T follicular helper cell (primary cell): ENCODE measurements at regions not wholly inside any gene's neighbourhood (a gene's known extent, or its start where the extent isn't known, plus 50 kb on each side); places are given as distances from the start of the nearest gene placed in this dataset.

Experiments used
- DNase-seq: peaks from one replicate; pipeline ENCODE4 v3.0.0-alpha.2; 2020; ENCODE audit warnings: low read depth

DNA sequence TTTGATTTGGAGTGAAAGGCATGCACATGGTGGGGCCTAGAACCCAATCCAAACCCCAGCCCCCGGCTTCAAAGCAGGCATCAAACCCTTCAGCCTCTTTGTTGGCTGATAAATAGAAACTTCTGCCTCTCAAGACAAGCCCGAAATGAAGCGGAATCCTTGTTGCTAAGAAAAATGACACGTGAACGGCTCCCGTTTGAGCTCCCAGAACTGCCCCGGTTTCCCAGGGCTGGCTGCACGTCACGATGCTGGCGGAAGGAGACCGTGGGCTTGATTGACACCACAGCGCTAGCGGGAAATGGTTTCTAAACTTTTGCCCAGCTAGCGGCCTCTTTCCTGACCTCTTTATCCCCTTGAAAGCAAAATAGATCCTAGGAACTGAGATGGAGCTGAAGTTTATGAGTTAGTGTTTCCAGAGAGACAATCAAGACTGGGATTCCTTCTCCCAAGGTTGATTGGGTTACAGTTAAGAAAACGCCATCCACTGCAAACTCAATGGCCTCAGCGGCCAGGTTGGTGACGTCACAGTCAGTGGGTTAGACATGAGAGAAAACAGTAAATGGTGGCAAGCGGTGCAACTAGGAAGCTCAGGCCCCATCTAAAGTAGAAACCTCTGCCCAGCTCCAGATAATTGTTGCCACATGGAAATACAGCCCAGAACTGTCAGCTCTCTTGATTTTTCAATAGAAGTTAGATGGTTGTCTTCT is 117.0 kb downstream of the ANKRD60 start:
- DNase-seq: no peak

DNA sequence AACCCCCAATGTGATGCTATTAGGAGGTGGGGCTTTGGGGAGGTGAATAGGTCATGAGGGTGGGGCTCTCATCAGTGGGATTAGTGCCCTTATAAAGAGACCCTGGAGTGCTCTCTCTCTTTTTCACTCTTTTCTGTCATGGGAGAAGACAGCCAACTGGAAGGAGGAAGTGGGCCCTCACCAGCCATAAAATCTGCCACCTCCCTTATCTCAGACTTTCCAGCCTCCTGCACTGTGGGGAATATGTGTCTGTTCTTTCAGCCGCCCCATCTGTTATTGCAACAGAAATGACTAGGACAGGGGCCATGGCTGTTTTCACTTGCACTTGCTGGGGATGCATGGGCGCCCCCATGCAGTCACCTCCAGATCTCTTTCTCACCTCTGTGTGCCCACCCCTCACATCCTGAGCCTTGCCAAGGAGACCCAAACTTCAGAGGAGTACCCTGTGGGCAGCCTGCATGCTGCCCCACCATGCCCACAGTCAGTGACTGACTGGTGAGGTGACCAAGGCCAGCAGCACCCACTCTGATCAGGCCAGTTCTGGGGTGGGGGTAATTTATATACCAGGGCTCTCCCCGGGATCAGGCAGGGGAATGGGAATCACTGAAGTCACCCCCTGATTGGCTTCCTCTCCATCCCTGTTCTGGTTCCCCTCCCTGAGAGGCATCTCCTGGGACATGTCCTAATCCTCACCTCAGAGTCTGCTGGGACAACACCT is 118.4 kb downstream of the ANKRD60 start:
- no peak for DNase-seq

DNA sequence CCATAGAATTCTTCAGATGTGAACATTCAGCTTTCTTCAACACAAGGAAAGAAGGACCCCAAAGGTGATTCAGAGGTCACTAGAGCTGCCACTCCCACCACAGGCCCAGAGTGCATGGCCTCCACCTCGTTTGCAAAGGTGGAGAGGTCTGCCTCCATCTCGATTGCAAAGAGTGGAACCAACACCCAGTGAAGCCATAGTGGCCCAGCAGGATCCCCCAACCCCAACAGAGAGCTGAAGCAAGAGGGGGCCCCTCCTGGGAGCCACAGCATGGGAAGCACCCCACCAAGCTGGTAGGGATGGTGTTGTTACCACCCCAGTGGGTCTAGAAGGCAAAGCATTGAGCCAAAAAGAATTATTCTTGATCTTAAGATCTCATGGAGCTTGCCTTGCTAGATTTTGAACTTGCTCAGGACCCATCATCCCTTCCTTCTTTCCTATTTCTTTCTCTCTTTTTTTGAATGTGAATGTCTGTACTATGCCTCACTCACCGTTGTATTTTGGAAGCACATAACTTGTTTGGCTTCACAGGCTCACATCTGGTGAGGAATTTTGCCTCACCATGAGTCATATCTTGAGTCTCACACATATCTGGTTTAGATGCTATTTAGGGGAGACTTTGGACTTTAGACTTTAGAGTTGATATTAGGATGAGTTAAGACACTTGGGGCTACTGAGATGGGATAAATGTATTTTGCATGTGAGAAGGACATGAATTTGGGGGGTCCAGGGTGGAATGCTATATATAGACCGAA is 119.2 kb downstream of the ANKRD60 start:
- DNase-seq: no peak

DNA sequence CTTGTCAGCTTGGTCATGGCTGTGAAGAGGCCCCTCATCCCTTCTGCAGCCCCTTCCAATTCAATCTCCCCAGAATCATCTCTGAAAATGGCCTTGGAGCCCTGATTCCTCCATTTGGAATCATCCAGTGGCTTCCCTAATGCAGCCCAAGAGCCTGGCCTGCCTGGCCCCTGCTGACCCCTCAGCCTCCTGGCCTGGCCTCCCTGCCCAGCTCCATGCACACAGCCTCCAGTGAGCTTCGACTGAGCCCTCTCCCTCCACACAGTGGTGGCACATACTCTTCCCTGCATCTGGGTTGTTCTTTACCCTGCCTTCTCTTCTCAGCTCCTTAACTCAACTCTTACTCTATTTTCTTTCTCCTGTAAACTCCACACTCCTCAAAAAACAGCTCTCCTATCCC is 120.9 kb downstream of the ANKRD60 start:
- no peak for DNase-seq

DNA sequence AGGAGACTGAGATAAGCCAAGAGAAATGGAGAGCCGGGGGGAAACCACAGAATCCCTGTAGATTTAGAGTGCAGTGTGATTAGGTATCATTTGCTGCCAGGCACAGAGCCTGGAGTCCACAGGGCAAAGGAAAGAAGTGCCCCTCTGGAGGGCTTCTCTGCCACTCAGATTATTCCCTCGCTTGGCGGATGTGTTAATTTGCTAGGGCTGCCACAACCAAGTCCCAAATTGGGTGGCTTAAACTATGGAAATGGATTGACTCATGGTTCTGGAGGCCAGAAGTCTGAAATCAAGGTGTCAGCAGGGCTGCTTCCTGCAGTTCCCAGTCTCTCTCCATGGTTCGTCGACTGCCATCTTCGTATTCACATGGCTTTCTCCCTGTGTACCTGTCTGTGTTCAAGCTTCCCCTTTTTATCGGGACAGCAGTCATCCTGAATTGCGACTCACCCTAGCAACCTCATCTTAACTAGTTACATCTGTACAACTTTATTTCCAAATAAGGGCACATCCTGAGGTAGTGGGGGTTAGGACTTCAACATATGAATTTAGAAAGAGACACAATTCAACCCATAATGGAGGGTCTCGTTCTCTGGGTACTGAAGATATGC is 122.2 kb downstream of the ANKRD60 start:
- no peak for DNase-seq

DNA sequence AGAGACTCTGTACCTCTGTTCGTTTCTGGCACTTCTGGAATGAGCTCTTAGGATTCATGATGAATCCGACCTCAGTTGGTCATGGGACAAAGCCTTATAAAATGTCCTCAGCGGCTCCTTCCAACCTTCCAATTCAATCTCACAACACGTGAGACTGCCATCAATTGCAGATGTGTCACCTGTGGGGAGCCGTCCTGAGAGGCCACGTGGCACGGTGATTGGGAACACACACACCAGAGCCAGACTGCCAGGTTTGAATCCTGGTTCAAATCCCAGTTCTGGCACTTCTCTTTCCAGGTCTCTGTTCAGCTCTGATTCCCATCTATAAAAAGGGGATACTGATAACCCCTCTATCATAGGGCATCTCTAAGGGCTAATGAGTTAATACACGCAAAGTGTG is 124.5 kb downstream of the ANKRD60 start:
- no peak for DNase-seq

DNA sequence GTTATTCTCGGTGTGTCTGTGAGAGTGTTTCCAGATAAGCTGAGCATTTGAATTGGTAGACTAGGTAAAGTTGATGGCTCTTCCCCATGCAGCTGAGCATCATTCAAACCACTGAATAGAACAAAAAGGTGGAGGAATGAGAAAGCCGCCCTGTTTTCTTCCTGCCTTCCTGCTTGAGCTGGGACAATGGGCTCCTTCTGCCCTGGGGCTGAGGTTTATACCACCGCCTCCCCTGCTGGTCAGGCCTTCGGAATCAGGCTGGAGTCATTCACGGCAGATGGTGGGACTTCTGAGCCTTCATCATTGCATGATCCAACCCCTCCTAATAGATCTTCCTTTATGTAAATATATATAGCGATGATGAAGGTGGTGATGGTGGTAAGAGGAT is 124.9 kb downstream of the ANKRD60 start:
- DNase-seq: no peak

DNA sequence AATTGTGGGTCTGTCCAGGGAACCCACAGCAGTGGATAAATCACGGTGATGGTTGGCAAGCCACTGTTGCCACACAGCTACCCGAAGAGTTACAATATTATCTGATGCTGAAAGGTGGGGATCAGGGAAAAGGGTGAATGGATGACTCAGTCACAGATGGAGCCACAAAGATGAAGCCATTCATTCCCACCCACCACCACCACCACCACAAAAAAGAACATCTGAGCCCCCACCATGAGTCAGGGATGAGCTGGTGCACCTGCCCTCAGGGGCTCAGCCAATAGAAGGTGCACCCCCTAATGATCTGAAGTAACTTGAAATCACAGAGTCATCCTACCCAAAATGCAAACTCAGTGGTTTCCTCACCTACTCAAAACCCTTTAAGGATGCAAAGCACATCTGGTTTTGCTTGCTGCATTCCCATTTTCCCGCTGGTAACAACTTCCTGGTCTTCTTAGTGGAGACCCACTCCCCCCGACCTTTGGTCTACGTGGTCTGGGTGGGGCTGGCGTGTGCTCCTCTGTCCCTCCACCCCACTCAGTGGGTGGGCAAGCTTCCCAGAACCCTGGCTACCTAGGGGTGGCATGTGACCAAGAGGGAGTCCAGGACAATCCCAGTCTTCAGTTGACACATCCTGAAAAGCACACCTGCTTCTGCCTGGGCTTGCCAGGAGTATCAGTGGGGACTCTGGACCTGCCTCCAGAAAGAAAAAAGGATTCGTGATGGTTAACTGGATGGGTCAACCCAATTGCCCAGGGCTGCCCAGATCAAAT is 125.5 kb downstream of the ANKRD60 start:
- DNase-seq: no peak

DNA sequence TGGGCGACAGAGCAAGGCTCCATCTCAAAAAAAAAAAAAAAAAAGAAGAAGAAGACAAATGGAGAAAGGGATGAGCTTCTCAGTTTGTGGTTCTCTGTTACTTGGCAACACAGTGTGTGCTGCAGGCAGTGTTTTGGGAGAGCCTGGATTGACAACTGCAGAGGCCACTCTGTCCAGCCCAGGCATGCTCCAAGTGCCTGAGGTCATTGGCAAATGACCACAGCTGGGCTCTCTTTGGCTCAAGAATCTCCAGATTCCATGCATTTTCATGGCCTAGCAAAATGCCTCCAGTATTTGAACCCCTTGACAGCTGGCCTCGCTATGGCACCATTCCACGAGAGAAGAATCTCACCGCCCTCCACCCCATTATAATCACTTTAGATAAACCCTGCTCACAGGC is 126.2 kb downstream of the ANKRD60 start:
- DNase-seq: no peak

DNA sequence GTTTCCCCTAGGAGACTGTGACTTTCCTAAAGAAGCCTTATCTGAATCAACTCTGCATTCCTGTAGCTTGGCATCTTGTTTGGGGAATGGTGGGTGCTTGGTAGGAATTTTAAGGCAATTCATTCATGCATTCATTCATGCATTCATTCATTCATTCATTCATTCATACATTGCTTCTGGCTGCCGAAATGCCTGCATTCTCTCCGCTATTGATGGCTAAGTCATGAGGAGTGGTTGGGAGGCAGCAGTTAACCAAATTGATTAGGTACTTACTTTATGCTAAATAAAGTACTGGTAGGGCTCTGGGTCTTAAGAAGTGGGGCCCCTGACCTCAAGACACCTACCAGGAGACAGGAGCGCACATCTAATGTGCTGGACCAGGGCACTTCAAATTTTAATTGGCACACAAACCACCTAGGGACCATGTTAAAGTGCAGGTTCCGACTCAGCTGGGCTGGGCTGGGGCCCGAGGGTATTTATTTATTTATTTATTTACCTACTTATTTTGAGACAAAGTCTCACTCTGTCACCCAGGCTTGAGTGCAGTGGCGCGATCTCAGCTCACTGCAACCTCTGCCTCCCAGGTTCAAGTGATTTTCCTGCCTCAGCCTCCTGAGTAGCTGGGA is 127.6 kb downstream of the ANKRD60 start:
- DNase-seq: no peak

DNA sequence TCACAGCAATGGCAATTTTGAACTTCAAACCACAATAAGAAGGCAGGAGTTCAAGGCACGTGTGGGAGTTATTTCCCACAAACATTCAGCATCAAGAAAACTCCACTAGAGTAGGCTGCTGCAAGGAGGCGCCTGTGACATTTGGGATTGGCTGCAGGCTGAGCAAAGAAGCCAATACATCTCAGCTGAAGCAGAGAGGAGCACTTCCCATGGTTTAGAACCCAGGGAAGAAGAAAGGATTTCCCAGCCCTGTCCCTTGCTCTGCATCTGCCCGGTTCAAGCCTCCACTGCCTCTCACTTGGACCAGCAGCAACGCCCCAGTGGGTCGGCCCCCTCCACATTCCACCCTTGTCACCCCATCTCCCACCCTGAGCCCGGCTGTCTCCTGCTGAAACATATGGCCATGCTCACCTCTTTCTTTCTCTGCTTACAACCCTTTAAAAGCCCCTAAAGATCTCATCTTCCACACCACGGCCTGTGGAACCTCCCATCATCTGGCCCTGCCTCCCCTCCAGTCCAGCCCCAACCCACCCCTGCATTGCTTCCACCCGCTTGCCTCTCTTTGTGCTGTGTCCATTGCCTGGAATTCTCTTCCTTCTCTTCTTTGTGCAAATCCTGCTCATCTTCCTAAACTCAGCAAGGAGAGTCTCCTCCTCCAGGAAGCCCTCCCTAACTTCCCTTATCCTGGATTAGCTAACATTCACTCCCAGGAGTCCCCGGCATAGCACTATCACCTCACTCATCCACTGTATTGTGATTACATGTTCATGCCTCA is 128.3 kb downstream of the ANKRD60 start:
- DNase-seq: no peak

DNA sequence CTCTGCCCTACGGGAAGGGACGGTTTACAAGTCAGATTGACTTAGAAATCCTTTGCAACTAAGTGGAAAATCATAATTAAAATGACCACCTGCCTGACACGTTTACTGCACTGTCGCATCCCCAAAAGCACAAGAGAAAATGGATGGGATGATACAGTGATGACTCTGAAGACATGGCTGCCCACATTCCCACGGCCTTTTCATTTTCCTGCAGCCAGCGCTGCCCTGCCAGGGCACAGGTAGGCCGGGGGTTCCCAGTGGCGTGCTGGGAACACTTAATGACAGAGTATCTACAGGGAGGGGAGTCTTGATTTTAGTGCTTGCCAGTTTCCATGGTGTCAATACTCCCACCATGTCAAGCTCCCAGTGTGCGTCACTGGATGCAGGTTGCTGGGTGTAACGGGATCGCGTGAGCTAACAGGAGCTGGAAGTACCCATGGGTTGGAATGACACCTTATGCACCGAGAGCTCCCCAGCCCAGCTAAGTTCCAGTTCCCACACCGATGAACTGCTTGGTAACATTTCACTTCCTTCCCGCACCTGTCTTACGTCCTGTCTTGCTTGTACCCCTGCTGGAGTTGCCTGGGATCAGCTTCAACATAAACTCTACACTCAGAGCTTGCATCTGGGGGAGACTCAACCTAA is 129.0 kb downstream of the ANKRD60 start:
- DNase-seq: no peak

DNA sequence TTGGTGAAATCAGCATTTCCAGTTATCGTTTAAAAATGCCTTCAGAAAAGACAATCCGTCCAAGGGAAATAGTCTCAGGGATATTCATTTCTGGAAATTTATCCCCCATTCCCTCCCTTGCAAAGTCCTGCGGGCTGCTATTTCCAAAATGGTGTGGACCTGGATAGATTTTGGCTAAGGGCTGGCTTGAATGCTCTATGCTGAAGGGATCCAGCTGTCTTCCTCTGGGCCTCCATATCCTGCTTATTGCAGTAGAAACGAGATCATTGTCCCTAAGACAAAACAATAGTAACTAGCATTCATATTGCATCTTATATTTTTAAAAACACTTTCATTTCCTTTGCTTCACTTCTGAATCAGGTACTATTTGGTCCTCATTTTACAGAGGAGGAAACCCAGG is 129.9 kb downstream of the ANKRD60 start:
- DNase-seq: no peak

DNA sequence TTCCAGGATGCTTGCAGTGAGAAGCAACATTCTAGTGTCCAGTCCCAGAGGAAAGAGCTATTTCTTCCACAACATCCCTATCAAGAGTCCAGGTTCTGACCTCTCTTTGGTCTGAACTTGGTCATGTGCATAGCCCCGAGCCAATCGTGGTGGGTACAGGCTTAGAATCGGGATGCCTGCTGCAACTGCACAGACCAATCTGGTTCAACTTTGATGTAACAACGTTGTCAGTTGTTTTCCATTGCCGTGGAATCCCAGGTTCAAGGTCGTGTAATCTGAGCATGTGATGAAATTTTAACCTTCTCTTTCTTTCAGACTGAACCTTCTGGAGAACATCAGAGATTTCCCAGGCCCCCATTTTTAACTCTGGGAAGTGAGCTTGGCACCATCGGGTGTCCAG is 130.5 kb downstream of the ANKRD60 start:
- no peak for DNase-seq

DNA sequence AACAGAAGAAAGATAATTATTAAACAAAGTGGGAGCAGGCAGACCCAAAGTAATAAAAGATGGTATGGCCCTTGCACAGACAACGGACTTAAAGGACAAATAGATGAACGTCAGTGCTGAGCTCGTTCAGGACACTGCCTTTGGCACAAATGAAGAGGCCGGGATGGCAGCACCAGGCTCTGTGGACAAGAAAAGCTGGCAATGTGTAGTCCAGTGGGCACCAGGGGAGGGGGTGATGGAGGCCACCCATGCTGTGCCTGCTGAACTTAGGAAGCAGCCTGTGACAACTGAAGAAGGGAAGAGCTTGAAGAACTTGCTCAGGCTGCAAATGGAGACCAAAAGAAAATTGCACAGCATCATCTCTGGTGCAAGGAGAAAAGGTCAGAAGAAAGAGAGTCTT is 131.0 kb downstream of the ANKRD60 start:
- no peak for DNase-seq

DNA sequence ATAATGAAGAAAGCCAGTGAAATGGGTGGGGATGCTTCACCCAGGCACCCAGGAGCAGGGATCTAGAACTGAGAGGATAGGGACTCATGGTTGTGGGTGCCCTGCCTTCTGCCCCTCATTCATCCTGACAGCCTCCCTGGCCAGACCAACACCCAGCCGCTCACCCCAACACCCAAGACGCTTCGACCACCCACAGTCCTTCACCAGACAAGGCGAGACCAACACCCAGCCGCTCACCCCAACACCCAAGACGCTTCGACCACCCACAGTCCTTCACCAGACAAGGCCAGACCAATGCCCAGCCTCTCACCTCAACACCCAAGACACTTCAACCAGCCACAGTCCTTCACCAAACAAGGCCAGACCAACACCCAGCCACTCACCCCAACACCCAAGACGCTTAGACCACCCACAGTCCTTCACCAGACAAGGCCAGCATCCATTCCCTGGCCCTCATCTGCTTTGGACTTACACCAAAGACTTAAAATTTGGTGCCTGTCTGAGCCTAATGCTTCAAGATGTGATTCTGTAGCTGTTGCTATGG is 131.5 kb downstream of the ANKRD60 start:
- DNase-seq: no peak

DNA sequence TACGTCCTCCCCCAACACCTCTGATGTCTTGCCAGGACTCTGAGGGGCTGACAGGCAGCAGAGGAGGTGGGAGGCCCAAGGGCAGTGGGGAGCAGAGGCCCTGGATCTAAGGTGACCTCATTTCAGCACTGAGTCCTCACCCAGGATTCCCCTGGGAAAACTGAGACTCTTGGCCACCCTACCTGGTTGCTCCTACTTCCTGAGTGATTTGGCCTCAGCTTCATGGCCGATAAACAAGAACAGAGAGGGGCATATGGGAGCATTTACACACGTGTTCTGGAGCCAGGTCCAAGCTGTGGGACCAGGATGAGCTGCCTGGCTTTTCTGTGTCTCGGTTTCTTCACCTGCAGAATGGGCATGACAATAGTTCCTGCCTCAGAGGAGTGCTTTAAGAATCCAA is 133.8 kb downstream of the ANKRD60 start:
- no peak for DNase-seq

DNA sequence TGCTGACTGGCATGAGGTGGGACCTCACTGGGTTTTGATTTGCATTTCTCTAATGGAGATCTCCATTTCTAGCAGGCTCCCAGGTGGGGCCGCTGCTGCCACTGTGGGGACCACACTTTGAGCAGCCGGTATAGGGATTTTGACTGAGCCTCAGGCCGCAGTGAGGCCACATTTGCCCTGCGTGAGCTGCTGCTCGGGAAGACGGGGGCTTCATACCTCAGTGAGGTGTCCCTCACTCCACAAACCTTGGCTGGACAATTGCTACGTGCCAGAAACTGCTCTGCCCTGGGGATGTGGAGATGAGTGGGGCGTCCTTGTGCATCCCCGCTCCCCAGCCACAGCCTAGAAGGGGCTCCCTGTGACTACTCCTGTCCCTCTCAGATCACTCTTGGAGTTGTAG is 134.3 kb downstream of the ANKRD60 start:
- DNase-seq: no peak

DNA sequence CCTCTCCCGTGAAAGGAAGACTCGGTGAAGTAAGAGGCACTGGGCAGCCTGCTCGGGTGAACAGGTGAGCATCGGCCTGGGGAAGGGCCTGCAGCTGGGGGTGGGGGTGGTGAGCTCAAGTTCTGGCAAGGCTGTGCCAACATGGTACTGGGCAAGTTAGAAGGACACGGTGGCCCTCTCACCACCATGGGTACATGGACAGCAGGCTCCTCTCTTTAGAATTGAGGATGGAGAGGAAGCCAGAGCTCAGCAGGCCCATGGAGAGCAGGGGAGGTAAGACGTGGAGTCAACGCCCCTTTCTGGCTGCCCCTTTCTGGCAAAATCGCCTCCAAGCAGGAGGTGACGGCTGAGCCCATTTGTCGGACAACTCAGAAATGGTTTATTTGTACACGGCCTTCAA is 135.6 kb downstream of the ANKRD60 start:
- no peak for DNase-seq

DNA sequence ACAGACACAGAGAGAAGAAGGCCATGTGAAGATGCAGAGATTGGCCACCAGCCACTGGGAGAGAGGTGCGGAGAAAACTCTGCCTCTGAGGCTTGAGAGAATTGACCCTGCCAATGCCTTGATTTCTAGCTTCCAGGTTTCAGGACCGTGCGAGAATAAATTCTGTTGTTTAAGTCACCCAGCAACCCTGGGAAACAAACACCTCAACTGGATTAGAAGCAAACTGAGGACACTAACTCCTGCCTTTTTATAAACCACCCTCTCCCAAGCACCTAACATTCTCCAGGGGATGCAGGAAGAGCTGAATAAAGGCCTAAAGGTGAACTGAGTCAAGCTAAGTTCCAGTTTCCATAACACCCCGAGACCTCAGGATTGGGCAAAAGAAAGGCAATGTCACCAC is 136.1 kb downstream of the ANKRD60 start:
- DNase-seq: no peak
